HEK293 (cell line): ENCODE measurements at regions not wholly inside any gene's neighbourhood (a gene's known extent, or its start where the extent isn't known, plus 50 kb on each side); places are given as distances from the start of the nearest gene placed in this dataset.

Experiments
- CTCF ChIA-PET: fragments of 350-600 bp; formaldehyde crosslinking; extraction: SDS; loops from one replicate; lab custom pipeline; 2021; ENCODE audit warnings: antibody characterized with exemption; lab: Yijun Ruan, JAX
- POLR2A ChIA-PET: fragments of 300-600 bp; formaldehyde crosslinking; extraction: SDS; loops from one replicate; lab custom pipeline; 2020; ENCODE audit warnings: antibody characterized with exemption, inconsistent platforms; lab: Yijun Ruan, JAX
- H3K27ac ChIP-seq: fragments of 200-500 bp; sonication (Bioruptor generic); 2 replicates; pipeline ENCODE4 v1.5.1; 2014; ENCODE audit warnings: low read depth, low read length, control low read depth, inconsistent platforms; ENCODE audit errors: extremely low read depth
- H3K36me3 ChIP-seq, 2 experiments: fragments of 200-500 bp in 1 of 2; sonication (Bioruptor generic) in 1 of 2; 1 replicate in 1 of 2; 2 replicates in 1 of 2; pipeline ENCODE4 v1.5.1; 2014 to 2017; ENCODE audit warnings: inconsistent platforms in 2 of 2, low read length in 2 of 2; ENCODE audit not compliant: control insufficient read depth in 2 of 2, insufficient read depth in 1 of 2
- H3K4me1 ChIP-seq: fragments of 200-500 bp; sonication (Bioruptor generic); 2 replicates; pipeline ENCODE4 v1.5.1; 2014; ENCODE audit warnings: mild to moderate bottlenecking, low read length, inconsistent platforms; ENCODE audit not compliant: control insufficient read depth, insufficient read depth
- H3K4me3 ChIP-seq: 2 replicates; pipeline ENCODE4 v1.5.1; 2011; ENCODE audit warnings: low read depth, mild to moderate bottlenecking, control low read depth, low read length, moderate library complexity
- H3K9me3 ChIP-seq: fragments of 200-500 bp; sonication (Bioruptor generic); 2 replicates; pipeline ENCODE4 v1.5.1; 2014; ENCODE audit warnings: low read depth, low read length, inconsistent platforms; ENCODE audit not compliant: control insufficient read depth, insufficient read depth
- BCL11B ChIP-seq: fragments of 450-650 bp; formaldehyde crosslinking; IDR thresholded peaks from 2 replicates; pipeline ENCODE4 v1.5.1; 2016; ENCODE audit warnings: low read depth, missing biosample characterization, missing genetic modification characterization
- HIC1 ChIP-seq: fragments of 450-650 bp; formaldehyde crosslinking; IDR thresholded peaks from 2 replicates; pipeline ENCODE4 v1.5.1; 2016; ENCODE audit warnings: missing biosample characterization, missing genetic modification characterization
- HOXD13 ChIP-seq: sonication (generic); formaldehyde crosslinking; IDR thresholded peaks from 2 replicates; pipeline ENCODE4 v1.8.0; 2022; ENCODE audit warnings: missing genetic modification reagents, borderline replicate concordance
- IKZF3 ChIP-seq: fragments of 450-650 bp; IDR thresholded peaks from 2 replicates; pipeline ENCODE4 v1.5.0; 2018; ENCODE audit warnings: missing biosample characterization, mild to moderate bottlenecking, missing genetic modification characterization, moderate library complexity
- KLF10 ChIP-seq: fragments of 450-650 bp; IDR thresholded peaks from 2 replicates; pipeline ENCODE4 v1.5.1; 2018; ENCODE audit warnings: missing biosample characterization, mild to moderate bottlenecking, missing genetic modification characterization
- OVOL3 ChIP-seq: fragments of 450-650 bp; formaldehyde crosslinking; IDR thresholded peaks from 2 replicates; pipeline ENCODE4 v1.5.1; 2016; ENCODE audit warnings: missing biosample characterization, missing genetic modification characterization
- PRDM1 ChIP-seq: fragments of 450-650 bp; formaldehyde crosslinking; IDR thresholded peaks from 2 replicates; pipeline ENCODE4; 2016; ENCODE audit warnings: missing biosample characterization, missing genetic modification characterization
- TCF7L2 ChIP-seq: IDR thresholded peaks from 2 replicates; pipeline ENCODE4 v1.6.1; 2011; ENCODE audit warnings: low read depth, mild to moderate bottlenecking, inconsistent platforms, low read length, moderate library complexity, borderline replicate concordance
- ZBTB11 ChIP-seq: fragments of 450-650 bp; formaldehyde crosslinking; conservative IDR thresholded peaks from 2 replicates; pipeline ENCODE4 v1.5.1; 2016; ENCODE audit warnings: low read depth, missing biosample characterization, missing genetic modification characterization
- ZFP3 ChIP-seq: fragments of 450-650 bp; formaldehyde crosslinking; IDR thresholded peaks from 2 replicates; pipeline ENCODE4 v1.5.1; 2016; ENCODE audit warnings: low read depth, missing biosample characterization, missing genetic modification characterization
- ZNF114 ChIP-seq: fragments of 450-650 bp; formaldehyde crosslinking; IDR thresholded peaks from 2 replicates; pipeline ENCODE4 v1.5.0; 2017; ENCODE audit warnings: missing biosample characterization, missing genetic modification characterization
- ZNF2 ChIP-seq: fragments of 450-650 bp; formaldehyde crosslinking; IDR thresholded peaks from 2 replicates; pipeline ENCODE4 v1.5.1; 2016; ENCODE audit warnings: missing biosample characterization, missing genetic modification characterization
- ZNF24 ChIP-seq: fragments of 450-650 bp; formaldehyde crosslinking; IDR thresholded peaks from 2 replicates; pipeline ENCODE4 v1.5.1; 2016; ENCODE audit warnings: missing biosample characterization, missing genetic modification characterization
- ZNF248 ChIP-seq: fragments of 450-650 bp; formaldehyde crosslinking; IDR thresholded peaks from 2 replicates; pipeline ENCODE4 v1.5.1; 2017; ENCODE audit warnings: missing biosample characterization, missing genetic modification characterization
- ZNF274 ChIP-seq, 2 experiments: fragments of 200-500 bp in 1 of 2; fragments of 450-650 bp in 1 of 2; sonication (Bioruptor generic) in 1 of 2; formaldehyde crosslinking in 1 of 2; IDR thresholded peaks; 2 replicates each; pipeline versions ENCODE4 v1.5.1 to v1.6.1; 2014 to 2016; ENCODE audit warnings: borderline replicate concordance in 1 of 2, inconsistent platforms in 1 of 2, low read length in 1 of 2, missing biosample characterization in 1 of 2, missing genetic modification characterization in 1 of 2
- ZNF398 ChIP-seq: fragments of 450-650 bp; formaldehyde crosslinking; IDR thresholded peaks from 2 replicates; pipeline ENCODE4 v1.5.1; 2017; ENCODE audit warnings: missing biosample characterization, missing genetic modification characterization
- ZNF416 ChIP-seq: fragments of 450-650 bp; formaldehyde crosslinking; IDR thresholded peaks from 2 replicates; pipeline ENCODE4 v1.5.1; 2016; ENCODE audit warnings: missing biosample characterization, missing genetic modification characterization
- TF ChIP-seq, protein P1 (sequence below): fragments of 450-650 bp; formaldehyde crosslinking; IDR thresholded peaks from 2 replicates; pipeline ENCODE4 v1.5.1; 2017; ENCODE audit warnings: missing biosample characterization, missing genetic modification characterization

GRCh38 chr20:63095718-63096654 is 89.2 kb upstream of the BHLHE23 start:
- H3K27ac ChIP-seq: no peak overlapping the region
- POLR2A ChIA-PET: no interaction called here
- no peaks in the 10 kb centered on the region for H3K36me3 ChIP-seq
- TF ChIP-seq HOXD13 (no peak), ZNF2 (tag by site-specific recombination) (no peak), ZFP3 (tag by site-specific recombination) (no peak), ZNF24 (tag by site-specific recombination) (no peak), HIC1 (tag by site-specific recombination) (no peak), BCL11B (tag by site-specific recombination) (no peak)
- TF ChIP-seq, protein P1, sequence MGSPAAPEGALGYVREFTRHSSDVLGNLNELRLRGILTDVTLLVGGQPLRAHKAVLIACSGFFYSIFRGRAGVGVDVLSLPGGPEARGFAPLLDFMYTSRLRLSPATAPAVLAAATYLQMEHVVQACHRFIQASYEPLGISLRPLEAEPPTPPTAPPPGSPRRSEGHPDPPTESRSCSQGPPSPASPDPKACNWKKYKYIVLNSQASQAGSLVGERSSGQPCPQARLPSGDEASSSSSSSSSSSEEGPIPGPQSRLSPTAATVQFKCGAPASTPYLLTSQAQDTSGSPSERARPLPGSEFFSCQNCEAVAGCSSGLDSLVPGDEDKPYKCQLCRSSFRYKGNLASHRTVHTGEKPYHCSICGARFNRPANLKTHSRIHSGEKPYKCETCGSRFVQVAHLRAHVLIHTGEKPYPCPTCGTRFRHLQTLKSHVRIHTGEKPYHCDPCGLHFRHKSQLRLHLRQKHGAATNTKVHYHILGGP (tag by site-specific recombination): no peak
- TF ChIP-seq, all 188 proteins: peak for 0
- no peaks in the 10 kb centered on the region for H3K9me3 ChIP-seq
- H3K4me3 ChIP-seq: no peak overlapping the region
- CTCF ChIA-PET: interaction anchor here (0.5 kb wide), 1 partner anchor 40 kb away, joined by 3 read pairs; no protein-coding TSS in a partner anchor
- no peaks in the 10 kb centered on the region for H3K4me1 ChIP-seq

DNA sequence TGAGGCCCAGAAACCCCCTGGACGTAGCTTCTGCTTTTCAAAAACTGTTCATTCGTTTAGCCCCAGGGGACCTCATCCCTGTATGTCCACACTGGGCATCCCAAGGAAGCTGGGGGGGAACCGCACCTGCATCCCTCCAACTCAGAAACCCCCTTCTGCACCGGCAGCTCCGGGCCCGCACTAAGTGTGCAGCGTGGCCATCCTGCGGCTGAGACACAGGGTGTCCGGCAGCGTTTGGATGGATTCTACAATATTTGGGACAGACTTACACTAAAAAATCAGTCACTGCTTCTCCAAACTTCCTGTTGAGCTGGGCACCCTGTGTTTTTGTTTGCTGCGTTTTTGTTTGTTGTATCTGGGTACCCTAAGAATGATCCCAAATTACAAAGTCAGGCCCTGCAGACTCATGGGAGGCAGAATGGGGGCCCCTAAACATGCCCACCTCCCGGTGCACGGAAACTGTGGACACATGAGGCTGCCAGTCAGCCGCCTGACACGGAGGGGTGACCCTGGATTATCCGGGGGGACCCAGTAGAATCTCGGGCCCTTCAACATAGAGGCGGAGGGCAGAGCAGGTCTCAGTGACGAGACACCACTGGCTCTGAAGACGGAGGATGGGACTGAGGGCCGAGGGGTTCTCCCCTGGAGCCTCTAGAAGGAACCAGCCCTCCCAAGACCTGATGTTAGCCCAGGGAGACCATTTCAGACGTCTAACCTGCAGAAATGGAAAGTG is 88.2 kb upstream of the BHLHE23 start:
- Histone ChIP-seq H3K4me1 (no peaks in the 10 kb centered on the region), H3K4me3 (no peak overlapping the region), H3K9me3 (no peaks in the 10 kb centered on the region), H3K27ac (no peak overlapping the region)
- POLR2A ChIA-PET: interaction anchor here (0.8 kb wide), 1 partner anchor 23 kb away, joined by 4 read pairs; no protein-coding TSS in a partner anchor
- CTCF ChIA-PET: no interaction called here
- TF ChIP-seq KLF10 (tag by site-specific recombination): no peak
- TF ChIP-seq ZNF248 (tag by site-specific recombination): no peak
- TF ChIP-seq PRDM1 (tag by site-specific recombination): no peak
- TF ChIP-seq OVOL3 (tag by site-specific recombination): no peak
- TF ChIP-seq ZNF274 (IDR thresholded peaks at IDR 0.05; ENCODE audit: low read length): no peak
- TF ChIP-seq ZNF274 (tag by site-specific recombination; IDR thresholded peaks at IDR 0.05; ENCODE audit: borderline replicate concordance): no peak
- no peak for TF ChIP-seq ZNF398
- TF ChIP-seq IKZF3: no peak
- TF ChIP-seq TCF7L2: no peak
- no peak for TF ChIP-seq ZNF114 (tag by site-specific recombination)
- TF ChIP-seq ZNF416 (tag by site-specific recombination): no peak
- TF ChIP-seq ZBTB11: no peak
- no peak for TF ChIP-seq BCL11B (tag by site-specific recombination)
- TF ChIP-seq, all 188 proteins: peak for 0
- H3K36me3 ChIP-seq: no peaks in the 10 kb centered on the region
